Right ventricle myocardium inferior (tissue), 1 donor: ENCODE measurements at regions not wholly inside any gene's neighbourhood (a gene's known extent, or its start where the extent isn't known, plus 50 kb on each side); places are given as distances from the start of the nearest gene placed in this dataset.

Experiments used
- ATAC-seq: fragments of 200-7000 bp; cut with Tn5 transposase; one replicate; pipeline ENCODE4 v1.9.1; 2020; ENCODE audit warnings: mild to moderate bottlenecking, moderate library complexity
- DNase-seq: peaks from one replicate; pipeline ENCODE4 v3.0.0; 2021; ENCODE audit errors: missing footprints
- intact Hi-C: fragments of 100-400 bp; cut with DNase I; formaldehyde crosslinking; loops from one replicate; pipeline ENCODE4 v1.11.0; 2022
- donor health status: DM: no; HTN: yes; CAD: no; lungs with severe emphysema.

DNA sequence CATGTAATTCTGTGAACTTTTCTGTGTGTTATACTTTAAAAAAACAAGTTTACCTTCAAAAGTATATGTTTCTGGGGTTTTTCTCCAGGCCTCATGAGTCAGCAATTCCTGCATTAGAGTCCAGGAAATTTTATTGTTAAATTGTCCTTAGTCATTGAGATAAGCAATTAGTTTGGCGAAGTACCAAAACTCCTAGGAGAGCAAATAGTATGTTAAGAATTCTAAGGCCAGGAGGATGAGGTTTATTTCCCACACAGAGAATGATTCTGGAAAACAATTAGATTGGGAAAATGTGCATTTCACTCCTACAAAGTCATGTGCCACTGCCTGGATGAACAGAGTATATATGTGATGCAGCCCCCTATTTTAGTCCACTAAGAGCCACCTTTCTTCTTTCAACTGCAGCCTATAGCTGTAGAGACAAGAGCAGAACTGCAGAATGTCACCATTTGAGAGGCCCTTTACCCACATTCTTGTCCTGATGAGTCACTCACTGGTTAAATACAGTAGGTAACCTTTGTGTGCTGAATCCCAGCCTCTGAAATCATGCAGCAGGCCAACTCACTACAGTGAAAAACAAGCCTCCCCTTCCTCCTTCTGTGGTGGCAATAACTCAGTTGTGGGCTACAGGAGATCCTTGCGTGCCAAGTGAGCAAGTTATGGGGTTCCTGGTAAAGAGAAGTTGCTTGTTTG, 452.8 kb upstream of the THBS1 start:
- intact Hi-C loops: loop anchor here (5.0 kb wide), 1 partner anchor 454 kb away; the partner anchor contains the start of gene THBS1

DNA sequence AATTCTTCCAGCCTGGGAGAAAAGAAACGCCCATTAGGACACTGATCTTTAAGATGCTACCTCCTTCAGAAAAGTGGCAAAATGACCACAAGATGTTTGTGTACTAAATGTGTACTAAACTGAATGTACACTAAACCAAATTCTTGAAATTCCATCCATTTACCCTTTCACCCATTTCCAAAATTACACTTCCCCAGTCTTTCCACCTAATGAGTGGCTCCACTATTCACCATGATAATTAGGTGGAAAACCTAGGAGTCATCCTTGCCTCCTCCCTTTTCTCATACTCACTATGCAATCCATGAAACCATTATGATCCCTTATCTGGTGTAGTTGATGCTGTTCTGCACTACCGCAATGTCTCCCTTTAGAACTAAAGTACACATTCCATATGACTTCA, 452.1 kb upstream of the THBS1 start:
- no peak for DNase-seq
- intact Hi-C loops: loop anchor here (5.0 kb wide), 1 partner anchor 454 kb away; the partner anchor contains the start of gene THBS1
- no peak for ATAC-seq

More for the DNA sequence above, 452.8 kb upstream of the THBS1 start:
- ATAC-seq: no peak
- no peak for DNase-seq

DNA sequence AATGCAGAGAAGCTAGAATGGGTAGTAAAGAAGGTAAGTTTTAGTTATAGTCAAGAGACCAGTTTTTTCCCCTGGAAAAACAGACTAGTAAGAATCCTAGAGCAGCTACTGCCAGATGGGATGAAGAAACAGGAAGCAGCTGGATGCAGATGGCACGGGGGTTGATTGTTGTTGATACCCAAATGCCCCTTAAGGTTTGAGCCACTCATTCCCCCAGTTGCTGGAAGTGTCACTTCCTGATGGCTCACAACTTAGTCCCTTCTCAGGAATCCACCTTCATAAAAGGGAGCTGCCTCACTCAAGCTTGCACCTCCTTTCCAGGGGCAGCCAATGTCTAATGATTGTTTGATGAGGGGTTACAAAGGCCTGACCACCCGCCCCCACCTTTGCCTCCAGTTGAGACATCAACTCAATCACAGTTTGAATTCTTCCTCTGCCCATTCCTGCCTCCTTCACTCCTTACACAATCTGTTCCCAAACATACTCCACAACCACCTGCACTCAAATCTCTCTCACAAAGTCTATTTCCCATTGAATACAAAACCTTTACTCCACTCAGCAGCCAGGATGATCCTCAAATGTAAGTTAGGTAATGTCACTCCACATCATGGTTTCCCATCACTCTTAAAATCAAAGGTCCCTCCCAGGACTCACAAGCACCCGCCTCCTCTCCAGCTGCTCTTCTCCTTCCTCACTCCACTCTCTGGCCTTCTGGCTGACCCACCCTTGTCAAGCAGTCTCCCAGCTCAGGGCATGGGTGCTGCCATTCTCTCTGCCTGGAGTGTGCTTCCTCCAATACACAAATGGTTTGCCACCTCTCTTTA, 450.1 kb upstream of the THBS1 start:
- intact Hi-C loops: no loop called here
- ATAC-seq (no peak), DNase-seq (no peak)

DNA sequence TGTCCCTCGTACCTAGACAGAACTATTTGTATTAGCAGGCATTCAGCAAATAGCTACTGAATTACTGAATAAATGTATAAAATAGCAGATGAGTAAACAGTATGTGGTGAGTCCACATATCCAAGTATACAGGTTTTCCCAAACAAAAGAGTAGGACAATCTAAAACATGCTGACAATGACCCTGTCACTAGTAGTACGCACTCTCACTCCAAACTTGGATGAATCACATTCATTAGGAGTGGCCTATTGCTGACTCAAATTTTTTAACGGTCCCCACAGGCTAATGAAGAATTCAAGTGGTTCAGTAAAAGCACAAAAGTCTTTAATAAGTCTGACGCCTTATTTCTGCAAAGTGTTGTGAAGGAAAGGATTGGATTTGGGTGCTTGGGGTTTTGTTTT, 449.3 kb upstream of the THBS1 start:
- intact Hi-C loops: no loop called here
- ATAC-seq (no peak), DNase-seq (no peak)

DNA sequence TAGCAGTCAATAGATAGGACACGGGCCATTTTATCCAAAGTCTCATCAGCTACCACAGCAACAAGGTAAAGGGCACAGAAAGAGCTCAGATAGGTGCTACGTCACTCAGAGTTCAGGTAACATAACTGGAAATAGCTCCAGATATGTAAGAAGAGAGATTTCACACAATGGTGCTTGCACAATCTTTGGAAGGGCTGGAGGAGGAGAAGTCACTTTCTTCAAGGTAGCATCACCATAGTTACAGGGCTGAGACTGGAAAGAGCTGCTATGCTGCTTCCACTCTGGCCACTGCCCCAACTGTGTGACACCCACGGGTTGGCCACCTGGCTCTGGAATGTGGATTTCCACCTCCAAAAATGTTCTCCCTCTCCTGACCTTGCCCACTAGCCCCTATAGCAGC, 448.8 kb upstream of the THBS1 start:
- ATAC-seq: no peak
- no peak for DNase-seq
- intact Hi-C loops: no loop called here

DNA sequence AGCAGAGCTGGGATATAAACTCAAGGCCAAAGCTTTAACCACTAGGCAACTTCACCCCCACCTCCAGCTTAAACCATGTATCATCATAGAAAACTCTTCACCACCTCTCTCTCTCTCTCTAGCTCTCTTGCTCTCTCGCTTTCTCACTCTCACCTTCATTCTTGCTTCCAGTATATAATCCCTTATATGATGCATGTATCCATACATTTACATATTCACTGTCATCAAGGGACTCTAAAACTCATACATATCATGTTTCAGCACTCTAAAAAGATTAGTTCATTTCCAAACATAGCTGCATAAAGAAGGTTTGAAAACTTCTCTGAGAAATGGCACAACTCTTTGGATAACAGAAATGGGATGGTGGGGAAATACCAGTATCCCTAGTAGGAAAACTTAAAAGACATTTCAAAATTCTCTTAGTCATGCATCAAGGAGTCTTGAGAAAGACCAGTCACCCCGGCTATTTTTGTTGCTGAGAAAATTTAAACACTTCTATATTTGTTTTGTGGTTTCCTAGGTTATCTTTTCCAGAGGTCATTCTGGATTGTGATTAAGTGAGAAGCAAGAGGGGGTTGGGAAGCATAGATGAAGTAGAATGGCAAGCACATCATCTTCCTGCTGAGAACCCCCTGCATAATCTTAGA, 447.8 kb upstream of the THBS1 start:
- DNase-seq: no peak
- intact Hi-C loops: no loop called here
- no peak for ATAC-seq

DNA sequence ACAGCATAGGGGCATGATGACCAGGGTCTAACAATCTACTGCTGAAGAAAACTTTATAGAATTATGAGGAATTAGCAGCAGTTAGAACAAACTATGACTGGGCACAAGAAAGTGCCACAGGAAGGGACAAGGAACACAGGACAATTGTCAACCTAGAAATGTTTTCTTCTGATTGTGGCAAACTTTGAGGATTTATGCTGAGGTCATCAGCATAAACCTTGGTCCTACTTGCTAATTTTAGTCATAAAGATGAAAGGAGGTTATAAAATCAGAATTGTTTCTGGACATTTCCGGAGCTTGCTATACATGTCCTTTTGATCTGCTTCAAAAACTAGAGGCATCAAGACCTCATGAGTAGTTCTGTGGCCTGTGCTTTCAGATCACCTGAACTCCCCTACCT, 446.6 kb upstream of the THBS1 start:
- ATAC-seq: no peak
- intact Hi-C loops: no loop called here
- DNase-seq: no peak

DNA sequence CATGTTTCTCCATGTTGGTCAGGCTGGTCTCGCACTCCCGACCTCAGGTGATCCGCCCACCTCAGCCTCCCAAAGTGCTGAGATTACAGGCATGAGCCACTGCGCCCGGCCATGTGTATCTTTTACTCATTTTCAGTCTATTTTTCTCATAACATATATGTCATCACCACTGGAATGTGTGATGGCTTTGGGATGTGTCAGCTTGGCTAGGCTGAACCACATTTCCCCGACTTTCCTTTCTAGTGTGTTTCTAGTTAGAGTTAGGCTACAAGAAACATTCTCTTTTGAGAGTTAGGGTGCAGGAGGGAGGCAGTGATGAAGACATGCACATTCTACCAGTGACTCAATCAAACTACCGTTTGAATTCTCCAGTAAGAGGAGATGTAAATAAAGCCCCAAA, 444.9 kb upstream of the THBS1 start:
- no peak for DNase-seq
- no peak for ATAC-seq
- intact Hi-C loops: no loop called here

DNA sequence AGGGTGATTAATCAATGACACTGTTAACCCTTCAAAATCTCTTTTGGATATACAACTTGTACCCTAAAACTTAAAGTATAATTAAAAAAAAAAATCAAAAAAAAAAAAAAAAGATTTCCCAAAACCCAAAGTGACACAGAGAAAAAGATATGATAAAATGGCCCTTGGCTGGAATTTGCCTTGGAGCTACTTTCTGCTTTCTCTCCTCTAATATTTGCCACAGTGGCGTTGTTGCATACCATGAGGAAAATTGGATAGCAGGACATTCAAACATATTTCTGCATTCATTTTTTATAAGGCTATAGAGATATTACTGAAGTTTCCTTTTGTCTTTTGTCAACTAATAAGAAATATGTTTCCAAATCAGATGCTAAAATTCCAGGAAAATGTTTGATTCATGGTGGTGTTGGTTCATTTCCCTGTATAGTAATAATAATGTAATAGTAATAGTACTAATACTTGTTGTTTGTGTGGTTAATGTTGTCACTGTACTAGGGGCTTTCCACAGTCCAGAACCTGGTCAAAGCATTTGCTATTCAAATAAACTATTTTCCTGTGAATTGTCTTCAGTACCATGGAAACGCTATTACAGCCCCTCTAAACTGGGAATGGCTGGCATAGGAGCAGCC, 441.3 kb upstream of the THBS1 start:
- intact Hi-C loops: no loop called here
- no peak for DNase-seq
- peak; percentile 11 for ATAC-seq

DNA sequence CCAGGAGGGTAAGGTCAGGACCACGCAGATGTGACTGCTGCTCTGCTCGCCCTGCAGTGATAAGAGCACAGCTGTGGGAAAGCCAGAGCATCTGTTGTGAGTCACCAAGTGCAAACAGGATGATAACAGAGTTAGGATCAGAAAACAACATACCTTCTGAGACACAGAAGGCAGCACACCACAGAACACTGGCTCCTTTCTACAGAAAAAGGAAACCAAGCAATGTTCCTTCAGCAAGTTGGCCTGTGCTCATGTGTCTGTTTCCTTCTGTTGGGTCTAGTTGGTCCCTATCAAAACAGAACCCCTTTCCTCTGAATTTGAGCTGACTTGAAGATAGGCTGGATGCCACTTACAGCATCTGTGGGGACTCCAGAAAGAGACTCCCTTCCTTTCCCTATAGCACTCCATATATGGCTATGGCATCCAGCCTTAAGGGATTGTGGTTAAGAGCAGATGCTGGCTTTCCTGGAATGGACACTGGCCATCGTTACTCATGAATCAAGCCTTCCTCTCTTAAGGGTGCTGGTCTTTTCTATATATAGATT, 440.7 kb upstream of the THBS1 start:
- DNase-seq (no peak), ATAC-seq (peak; percentile 90)
- intact Hi-C loops: no loop called here

DNA sequence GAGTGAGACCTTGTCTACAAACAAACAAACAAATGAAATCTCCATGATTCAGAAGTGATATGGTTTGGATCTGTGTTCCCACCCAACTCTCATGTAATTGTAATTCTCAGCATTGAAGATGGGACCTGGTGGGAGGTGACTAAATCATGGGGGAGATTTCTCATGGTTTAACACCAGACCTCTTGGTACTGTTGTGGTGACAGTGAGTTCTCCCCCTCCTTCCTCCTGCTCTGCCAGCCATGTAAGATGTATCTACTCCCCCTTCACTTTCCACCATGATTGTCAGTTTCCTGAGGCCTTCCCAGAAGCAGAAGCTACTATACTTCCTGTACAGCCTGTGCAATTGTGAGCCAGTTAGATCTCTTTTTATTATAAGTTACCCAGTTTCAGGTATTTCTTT, 438.4 kb upstream of the THBS1 start:
- DNase-seq (no peak), ATAC-seq (no peak)
- intact Hi-C loops: no loop called here

DNA sequence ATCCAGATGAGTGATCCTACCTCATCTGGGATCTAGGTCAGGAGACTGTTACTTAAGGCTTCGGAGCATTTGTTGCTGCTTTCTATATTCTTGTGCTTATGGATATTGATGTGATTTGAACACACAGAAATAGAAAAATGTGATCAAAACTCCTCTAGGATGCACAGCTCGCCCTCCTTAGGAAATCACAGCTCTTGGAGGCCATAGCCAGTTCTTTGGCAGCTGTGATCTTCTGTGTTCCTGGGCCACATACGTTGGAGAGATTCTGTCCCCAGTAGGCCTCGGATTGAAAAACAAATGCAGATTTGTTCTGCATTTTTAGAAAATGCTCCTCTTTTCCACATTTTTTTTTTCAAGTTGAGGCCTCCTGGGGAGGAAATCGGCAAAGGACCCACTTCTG, 437.4 kb upstream of the THBS1 start:
- intact Hi-C loops: no loop called here
- no peak for ATAC-seq
- no peak for DNase-seq

DNA sequence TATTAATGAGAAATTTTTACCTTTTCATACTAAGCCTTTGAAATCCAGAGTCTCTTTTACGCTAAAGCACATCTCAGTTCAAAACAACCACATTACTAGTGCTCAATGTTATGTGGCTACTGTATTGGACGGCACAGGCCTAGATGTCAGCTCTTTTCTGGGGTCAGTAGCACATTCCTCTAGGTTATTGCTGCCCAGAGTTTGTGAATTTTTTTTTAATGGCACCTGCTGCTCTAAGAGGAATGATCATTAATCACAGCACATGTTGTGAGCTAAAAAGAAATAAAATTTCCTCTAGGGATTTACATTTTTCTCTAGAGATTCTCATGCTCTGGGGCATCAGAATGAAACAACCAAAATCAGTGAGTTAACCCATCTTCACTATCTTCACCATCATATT, 436.8 kb upstream of the THBS1 start:
- intact Hi-C loops: no loop called here
- DNase-seq: no peak
- no peak for ATAC-seq

DNA sequence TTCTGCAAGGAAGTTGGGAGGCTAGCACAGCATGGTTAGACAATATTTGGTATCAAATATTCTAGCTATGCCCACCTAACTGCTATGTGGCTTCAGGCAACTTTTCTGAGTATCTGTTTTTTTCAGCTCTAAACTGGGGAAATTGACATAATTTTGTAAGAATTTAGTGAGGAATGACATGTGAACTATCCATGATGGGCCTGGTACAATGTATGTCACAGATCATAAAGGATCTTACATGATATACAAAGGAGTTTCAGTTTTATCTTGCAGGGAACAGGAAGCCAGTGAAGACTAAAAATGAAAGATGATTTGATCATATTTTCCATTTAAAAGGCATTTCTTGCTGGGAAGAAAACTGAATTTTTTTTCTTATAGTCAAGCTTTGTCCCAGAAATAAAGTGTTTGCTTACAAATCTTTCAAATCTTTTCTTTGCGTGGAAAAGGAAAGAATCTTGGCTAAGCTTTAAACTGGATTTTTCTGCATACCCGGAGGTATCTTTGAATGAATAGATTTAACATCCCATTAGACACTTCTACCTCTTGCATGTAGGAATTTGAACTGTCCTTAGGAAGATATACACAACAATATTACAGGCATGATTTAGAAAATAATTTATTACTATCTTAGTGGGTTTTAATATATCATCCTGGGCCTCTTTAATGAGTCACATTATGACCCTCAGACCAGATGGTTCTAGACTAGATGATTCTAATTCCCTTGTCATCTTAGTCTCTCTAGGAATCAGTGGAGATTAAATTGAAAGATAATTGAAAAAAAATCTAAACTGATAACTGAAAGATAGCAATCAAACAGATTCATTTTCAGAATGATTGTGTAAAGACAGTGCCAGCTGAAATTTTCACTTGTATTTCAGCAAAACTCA, 436.0 kb upstream of the THBS1 start:
- DNase-seq (no peak), ATAC-seq (no peak)
- intact Hi-C loops: no loop called here

DNA sequence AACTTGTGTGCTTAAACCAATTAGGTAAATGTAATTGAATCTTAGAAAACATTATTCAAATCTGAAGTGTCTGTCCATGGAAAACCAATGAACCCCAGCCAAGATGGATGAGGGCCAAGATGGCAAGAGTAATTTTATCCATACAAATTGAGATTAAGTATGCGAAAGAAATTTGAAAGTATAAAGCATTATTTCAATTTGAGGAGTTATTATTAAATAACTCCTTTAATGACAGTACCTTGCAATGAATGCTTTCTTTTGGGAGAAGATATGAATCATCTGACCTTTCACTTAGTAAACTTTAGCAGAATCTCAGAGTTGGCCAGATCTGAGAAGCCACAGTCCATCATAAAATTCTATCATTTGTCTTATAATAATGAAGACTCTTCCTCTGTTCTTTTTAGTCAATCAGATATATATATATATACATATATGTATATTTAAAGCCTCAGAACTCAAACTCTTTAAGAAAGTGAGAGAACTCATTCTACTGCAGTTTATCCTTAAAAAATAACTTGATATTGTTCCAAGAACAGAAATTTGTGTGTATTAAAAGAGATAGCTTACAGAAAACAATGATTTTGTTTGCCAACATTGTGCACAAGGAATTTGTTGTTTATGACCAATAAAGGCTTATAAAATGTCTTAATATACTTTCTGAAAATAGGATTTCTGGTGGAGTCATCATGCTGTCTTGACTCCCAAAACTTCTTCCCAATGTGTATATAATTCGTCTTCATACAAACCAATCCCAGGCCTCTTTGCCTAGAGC, 434.8 kb upstream of the THBS1 start:
- ATAC-seq: no peak
- DNase-seq: no peak
- intact Hi-C loops: no loop called here

DNA sequence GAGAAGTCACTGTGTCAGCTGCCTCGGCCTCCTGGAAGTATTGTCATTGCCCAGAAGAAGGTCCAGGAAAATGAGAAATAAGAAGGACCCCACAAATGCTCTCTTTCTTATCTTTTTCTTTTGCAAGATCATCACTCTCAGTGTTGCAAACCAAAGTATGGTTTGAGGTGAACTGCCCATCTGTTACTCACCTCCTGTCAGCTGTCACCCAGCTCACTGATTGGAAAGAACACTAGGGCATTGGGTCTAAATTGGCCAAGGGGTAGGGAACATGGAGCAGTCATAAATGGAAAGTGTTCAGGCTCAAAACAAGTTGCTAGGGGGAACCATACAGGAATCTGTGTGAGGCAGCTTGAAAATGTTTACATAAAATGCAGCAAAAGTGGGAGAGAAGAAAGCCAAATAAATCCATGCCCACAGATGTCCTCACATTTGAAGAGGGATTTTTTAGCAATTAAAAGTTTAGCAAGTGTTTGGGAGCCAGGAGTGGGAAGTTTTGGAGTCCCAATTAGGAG, 431.2 kb upstream of the THBS1 start:
- intact Hi-C loops: loop anchor here (10.0 kb wide), 1 partner anchor 335 kb away; no protein-coding TSS in a partner anchor
- ATAC-seq (no peak), DNase-seq (no peak)

DNA sequence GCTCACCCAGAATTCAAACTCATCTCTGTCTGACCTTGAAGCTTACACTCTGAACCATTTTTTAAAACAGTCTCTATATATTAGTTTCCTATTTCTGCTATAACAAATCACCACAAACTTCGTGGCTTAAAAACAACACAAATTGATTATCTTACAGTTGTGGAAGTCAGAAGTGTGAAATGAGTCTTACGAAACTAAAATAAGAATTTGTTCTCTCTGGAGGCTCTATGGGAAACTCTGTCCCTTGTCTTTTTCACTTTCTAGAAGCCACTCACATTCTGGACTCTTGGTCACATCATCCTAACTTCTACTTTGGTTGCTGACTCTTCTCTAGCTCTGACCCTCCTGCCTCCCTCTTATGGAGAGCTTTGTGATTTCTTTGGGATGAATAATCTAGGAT, 429.3 kb upstream of the THBS1 start:
- DNase-seq (no peak), ATAC-seq (no peak)
- intact Hi-C loops: loop anchor here (10.0 kb wide), 1 partner anchor 337 kb away; no protein-coding TSS in a partner anchor
